GM18861 (cell line): ENCODE measurements at regions not wholly inside any gene's neighbourhood (a gene's known extent, or its start where the extent isn't known, plus 50 kb on each side); places are given as distances from the start of the nearest gene placed in this dataset.
"Not testable (repeated sequence)": the region's sequence is repeated elsewhere in the genome, so short reads cannot be mapped to it uniquely, and the experiment has no call there.

ENCODE experiments used
- ATAC-seq: cut with Tn5 transposase; IDR thresholded peaks from one replicate; pipeline ENCODE4 v1.9.1; 2021; ENCODE audit not compliant: unreplicated experiment

DNA sequence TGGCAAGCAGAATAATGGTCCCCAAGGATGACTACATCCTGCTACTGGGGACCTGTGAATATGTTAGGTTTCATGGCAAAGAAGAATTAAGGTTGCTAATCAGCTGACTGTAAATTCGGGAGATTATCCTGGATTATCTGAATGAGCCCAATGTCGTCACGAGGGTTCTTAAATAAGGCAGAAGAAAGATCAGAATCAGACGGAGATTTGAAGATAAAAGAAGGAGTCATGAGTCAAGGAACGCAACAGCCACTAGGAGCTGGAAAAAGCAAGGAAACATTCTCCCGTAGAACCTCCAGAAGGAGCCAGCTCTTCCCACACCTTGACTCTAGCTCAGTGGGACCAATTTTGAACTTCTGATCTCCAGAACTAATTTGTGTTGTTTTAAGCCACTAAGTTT lies 82.9 kb upstream of the APBB1IP start:
- ATAC-seq: no peak

DNA sequence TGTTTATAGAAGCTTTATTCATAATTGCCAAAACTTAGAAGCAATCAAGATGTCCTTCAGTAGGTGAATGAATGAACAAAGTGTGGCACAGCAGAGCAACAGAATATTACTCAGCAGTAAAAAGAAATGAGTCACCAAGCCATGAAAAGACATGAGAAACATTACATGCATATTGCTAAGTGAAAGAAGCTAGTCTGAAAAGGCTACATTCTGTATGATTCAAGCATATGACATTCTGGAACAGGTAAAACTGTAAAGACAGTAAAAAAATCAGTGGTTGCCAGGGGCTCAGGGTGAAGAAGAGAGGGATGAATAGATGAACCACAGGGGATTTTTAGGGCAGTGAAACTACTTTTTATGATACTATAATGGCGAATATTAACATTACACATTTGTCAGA lies 80.9 kb upstream of the APBB1IP start:
- ATAC-seq: peak; percentile 85

DNA sequence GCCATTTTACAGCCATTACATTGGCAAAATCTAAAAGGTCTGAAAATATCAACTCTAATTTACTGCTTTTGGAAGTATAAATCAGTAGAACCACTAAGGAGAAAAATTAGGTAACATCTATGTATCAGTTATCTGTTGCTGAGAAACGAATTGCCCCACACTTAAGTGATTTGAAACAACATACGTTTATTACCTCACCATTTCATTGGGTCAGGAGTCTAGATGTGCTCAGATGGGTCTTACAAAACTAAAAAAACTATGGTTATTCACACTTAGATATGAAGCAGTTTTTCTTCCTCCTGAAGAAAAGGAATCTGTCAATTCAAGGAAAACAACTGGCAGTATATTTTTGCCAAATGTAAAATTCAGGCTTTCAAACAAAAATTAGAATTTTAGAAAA lies 80.1 kb upstream of the APBB1IP start:
- ATAC-seq: no peak

DNA sequence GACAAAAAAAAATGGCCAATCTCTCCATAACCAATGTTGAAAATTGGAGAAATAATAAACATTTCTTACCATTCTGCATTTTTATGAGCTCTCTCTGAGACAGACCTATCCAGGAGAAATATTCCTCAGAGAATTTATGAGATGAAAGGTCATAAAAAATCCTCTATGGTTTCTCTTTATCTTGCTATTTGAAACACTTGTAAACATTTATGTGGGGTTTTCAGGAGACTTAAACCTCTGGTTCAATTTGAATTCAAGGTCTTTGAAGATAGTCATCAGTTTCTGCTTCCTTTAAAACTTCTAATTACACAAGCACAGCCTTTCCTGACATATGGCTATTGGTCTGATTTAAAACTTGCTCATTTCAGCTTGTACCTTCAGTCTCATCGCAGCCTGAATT lies 78.5 kb upstream of the APBB1IP start:
- no peak for ATAC-seq

DNA sequence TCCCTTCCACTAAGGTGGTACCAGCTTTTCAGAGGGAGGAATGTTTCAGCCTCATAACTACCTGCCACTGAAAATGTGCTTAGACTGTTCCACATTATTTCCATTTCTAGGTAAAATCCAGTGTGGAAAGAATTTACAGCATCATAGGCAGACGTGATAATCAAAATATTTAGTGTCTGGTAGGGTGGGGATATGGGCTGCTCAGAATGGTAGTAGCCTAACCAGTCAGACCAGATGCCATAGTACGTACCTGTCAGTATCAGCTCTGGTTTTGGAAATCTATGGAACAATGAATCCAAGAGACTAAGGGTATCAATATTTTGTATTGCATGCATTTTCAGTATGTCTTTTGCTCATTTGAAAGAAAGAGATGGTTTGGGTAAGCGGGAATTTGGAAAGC lies 76.8 kb upstream of the APBB1IP start:
- ATAC-seq: no peak

DNA sequence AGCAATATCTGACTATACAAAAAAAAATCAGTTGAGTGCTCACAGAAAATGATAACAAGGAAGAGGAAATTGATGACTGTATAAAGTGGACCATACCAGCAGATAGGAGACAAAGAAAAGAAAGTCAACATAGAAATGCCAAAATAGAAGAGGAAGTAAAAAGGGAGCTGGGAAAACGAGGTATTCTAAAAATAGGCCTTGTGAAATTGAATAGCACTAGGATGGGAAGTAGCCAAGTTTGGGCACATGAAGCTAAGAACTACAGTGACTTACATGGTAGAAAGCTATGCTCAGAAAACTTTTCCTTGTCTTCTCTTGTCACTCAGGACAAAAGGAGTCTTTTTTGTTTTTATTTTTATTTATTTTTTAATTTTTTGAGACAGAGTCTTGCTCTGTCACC lies 76.2 kb upstream of the APBB1IP start:
- no peak for ATAC-seq

DNA sequence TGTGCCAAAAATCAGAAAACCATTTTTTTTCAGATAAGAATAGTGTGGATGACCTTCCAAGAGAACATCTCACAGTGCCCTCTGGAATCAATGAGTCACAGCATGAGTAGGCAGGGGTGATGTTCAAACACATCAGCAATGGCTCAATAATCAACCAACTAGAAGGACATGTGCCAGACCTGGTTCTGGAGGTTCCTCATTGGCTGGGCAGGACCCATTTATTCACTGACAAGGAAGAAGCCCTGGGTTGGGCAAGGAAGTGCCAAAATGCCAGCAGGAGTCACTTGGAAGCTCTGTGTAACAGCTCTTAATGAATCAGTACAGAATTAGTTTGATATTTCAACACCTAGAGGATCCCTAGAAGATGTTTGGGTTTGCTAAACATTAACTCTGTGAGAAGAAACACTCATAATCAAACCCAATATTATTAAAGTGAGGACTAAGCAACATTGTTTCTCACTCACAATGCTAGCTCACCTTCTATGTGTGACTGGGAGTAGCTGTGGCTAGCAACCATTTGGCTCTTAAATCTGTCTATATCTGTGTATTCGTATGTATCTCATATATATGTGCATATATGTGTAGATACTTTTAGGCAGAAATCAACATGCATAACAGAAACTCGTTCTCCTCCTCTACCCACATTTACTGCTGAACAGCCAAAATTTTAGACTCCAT lies 72.3 kb upstream of the APBB1IP start:
- ATAC-seq: no peak

DNA sequence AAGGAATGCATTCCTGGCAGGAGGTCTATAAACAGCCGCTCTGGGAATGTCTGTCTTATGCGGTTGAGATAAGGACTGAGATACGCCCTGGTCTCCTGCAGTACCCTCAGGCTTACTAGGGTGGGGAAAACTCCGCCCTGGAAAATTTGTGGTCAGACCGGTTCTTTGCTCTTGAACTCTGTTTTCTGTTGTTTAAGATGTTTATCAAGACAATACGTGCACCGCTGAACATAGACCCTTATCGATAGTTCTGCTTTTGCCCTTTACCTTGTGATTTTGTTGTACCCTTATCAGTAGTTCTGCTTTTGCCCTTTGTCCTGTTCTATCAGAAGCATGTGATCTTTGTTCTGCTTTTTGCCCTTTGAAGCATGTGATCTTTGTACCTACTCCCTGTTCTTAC lies 71.1 kb upstream of the APBB1IP start:
- ATAC-seq: not testable (repeated sequence)

DNA sequence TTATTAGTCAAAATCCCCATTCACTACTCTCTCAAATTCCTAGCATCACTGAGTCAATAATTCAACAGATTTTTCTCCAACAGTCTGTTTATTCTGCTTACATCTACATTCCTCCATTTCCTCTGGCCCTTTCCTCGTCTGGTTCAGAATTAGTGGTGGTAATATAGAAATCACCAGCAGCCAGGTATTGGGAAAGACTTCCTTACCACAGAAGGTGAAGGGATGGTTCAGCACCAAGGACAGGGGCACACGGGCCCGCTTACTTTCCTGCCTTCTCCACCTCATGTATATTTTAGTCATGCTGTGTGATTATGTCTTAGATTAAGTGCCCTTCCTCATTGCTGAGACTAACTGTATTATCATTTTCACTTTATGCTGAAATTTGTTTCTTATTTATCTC lies 70.4 kb upstream of the APBB1IP start:
- no peak for ATAC-seq

DNA sequence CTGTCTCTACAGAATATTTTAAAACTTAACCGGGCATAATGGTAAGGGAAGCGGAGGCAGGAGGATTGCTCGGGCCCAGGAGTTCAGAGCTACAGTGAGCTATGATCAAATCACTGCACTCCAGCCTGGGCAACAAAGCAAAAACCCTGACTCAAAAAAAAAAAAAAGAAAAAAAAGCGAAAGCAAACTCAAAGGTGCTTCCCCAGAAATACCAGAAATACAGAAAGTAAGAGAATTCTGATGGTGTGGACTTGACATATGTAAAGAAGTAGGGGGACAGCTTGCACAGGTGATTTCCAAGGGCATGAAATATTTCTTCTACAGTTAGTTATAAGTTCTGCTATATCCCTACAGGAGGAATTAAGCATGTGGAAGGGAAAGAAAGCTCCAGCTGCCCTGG lies 69.7 kb upstream of the APBB1IP start:
- peak; percentile 38 for ATAC-seq

DNA sequence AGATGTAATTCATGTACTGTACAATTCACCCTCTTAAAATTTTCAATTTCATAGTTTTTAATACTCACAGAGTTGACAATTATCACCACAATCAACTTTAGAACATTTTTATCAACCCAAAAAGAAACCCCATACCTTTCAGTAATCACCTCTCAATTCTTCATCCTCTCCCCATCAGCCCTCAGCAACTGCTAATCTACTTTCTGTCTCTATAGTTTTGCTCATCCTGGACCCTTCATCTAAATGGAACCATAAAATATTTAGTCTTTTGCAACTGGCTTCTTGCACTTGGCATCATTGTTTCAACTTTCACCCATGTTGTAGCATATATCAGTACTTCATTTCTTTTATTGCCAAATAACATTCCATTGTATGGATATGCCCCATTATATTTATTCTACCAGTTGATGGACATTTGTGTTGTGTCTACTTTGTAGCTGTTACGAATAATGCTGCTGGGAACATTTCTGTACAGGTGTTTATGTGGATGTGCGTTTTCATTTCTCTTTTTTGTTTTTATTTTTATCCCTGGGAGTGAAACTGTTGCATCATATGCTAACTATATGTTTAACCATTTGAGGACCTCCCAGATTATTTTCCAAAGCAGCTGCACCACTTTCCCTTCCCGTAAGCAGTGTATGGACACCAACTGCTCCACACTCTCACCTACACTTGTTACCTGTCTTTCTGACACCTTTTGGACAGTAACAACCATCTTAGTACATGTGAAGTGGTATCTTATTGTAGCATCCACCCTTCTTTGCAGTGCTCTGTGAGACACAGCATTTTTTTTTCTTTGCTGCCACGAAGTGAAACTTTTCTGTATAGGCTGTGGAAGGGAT lies 65.4 kb upstream of the APBB1IP start:
- peak; percentile 58 for ATAC-seq

DNA sequence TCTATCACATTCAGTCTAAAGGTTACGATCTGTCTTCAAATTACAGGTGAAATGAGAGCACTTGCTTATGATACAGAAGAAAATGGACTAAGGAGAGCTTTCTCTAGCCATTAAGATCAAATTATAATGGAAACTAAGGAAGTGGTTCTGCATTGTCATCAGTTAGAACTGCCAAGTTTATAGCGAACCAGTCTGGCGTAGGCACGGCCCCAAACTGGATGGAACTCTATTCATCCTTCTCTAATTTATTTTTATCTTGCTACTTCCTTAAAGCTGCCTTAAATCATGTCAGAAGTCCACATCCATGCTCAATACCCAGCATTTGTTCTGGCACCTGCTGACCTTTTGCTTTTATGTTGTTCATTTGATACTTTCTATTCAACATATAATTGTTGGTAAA lies 63.7 kb upstream of the APBB1IP start:
- no peak for ATAC-seq

DNA sequence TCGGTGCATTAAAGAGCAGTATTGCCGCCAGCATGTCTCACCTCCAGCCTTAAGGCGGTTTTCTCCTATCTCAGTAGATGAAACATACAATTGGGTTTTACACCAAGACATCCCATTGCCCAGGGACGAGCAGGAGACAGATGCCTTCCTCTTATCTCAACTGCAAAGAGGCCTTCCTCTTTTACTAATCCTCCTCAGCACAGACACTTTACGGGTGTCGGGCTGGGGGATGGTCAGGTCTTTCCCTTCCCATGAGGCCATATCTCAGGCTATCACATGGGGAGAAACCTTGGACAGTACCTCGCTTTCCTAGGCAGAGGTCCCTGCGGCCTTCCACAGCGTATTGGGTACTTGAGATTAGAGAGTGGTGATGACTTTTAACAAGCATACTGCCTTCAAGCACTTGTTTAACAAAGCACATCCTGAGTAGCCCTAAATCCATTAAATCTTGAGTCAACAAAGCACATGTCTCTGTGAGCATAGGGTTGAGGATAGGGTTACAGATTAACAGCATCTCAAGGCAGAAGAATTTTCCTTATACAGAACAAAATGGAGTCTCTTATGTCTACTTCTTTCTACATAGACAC lies 60.8 kb upstream of the APBB1IP start:
- ATAC-seq: not testable (repeated sequence)

DNA sequence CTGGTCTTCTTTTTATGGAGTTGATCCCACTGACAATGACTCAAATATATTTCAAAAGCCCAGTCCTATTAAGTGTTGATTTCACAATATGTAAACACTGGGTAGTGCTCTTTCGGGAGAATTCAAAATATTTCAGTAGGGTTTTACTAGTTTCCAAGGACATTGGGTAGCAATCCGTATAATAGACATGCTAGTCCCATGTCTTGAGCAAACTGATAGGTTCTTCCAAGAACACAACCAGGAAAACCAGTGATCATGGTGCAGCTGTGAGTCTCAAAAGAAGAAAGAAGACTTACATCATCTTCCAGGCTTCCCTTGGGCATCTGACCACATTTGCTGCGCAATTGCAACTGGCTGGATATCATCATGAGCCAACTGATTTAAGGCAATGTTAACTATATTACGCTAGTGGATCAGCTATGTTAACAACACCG lies 59.3 kb upstream of the APBB1IP start:
- ATAC-seq: no peak

DNA sequence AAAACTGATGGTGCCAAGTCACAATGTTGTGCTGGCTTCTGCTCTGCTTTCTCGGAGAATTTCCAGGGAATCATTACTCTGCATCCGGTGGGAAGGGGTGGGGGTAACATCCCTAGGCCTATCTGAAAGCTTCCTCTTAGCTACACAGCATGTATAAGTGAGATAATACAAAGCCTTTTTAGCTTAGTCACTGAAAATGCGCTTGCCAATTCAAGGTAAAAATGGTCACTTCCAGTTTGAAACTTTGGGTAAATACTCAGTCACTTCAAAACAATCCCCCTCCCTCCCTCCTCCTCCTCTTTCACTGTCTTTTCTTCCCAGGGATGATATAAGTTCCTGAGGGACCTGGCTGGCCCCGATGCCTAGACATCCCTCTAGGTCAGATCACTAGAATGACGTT lies 57.3 kb upstream of the APBB1IP start:
- ATAC-seq: no peak

DNA sequence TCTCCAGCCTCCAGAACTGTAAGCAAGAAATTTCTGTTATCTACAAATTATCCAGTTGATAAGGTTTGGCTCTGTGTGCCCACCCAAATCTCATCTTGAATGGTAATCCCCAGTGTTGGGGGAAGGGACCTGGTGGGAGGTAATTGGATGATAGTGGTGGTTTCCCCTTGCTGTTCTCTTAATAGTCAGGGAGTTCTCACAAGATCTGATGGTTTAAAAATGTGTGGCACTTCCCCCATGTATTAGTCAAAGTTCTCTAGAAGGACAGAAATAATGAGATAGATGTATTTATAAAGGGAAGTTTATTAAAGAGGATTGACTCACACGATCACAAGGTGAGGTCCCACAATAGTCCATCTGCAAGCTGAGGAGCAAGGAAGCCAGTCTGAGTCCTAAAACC lies 56.2 kb upstream of the APBB1IP start:
- no peak for ATAC-seq

DNA sequence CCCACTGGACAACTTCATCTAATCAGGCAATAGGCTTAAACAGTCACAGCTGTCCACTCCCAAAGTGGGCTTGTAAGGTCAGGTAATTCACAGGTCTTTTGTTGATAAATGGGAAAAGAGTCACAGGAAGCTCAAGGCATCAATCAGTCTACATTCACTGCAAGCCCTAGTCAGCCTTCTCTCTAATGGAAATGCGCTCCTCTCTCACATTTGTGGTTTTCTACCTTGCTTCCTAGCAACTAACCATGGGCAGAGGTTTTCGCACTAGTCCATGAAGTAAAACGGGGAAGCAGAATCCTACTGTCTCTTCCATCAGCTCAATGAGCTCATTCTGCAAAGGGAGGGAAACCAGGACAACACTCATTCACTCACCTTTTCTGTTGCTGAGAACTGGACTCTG lies 53.5 kb upstream of the APBB1IP start:
- ATAC-seq: no peak

DNA sequence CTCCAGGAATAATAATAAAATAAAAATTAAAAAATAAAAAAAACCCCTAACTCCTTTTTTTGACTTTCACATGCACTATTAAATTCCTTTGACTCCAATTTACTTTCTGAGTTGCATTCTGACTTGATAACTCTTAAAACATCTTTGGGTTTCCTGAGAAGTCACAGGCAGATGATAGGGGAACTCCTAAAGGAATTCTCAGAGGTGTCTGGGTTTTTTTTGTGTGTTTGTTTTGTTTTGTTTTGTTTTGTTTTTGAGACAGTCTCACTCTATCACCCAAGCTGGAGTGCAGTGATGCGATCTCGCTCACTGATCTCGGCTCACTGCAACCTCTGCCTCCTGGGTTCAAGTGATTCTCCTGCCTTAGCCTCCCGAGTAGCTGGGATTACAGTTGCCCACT lies 52.7 kb upstream of the APBB1IP start:
- ATAC-seq: no peak

DNA sequence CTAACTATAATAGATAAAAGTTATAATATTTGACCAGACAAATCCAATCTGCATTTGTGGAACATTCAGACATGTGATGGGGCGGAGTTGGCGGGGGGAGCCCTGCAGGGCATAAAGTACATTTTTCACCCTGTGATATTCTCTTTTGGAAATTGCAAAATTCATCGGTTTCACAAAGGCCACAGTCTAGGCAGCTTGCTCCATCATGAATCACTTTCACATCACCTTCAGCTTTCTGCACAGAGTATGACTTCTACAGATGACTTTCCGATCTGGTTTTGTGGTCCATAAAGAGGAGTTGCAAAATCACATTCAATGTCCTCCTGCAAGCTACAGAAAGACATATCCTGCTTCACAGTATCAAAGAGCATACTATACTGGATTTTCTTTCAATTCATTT lies 51.4 kb upstream of the APBB1IP start:
- ATAC-seq: no peak
